ENCODE measurements at regions not wholly inside any gene's neighbourhood (a gene's known extent, or its start where the extent isn't known, plus 50 kb on each side); places are given as distances from the start of the nearest gene placed in this dataset.

DNA sequence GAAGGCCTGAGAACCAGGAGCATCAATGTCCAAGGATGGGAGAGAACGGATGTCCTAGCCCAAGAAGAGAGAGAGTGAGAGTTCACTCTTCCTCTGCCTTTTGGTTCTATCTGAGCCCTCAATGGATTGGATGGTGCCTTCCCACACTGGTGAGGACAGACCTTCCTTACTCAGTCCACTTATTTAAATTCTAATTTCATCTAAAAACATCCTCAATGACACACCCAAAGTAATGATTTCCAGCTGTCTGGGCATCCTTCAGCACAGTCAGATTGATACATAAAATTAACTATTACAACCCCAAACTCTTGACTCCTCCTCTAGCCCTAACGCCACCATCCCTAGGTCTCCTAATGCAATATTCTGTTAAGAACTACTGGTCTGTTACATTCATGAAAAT lies 122.0 kb downstream of the GAS1 start:
- Histone ChIP-seq H3K4me3 (ENCODE audit: control extremely low read depth in 1 of 5, extremely low read depth in 1 of 5, insufficient read depth in 1 of 5, low read depth in 2 of 5, low read length in 4 of 5) (no peak overlapping the region), H3K9ac (ENCODE audit: low read length) (no peak overlapping the region), H2AFZ (ENCODE audit: insufficient read depth, low read depth, low read length, poor library complexity, severe bottlenecking) (no peak overlapping the region), H3K27me3 (replicated peaks in 1 of 4; ENCODE audit: control extremely low read depth in 1 of 4, control insufficient read depth in 3 of 4, insufficient read depth in 4 of 4, low read length in 3 of 4) (no peaks in the 10 kb centered on the region), H3K9me3 (ENCODE audit: control extremely low read depth in 1 of 3, control insufficient read depth in 2 of 3, insufficient read depth in 1 of 3, low read length in 2 of 3) (peaks cover 0 to 3% (median 0%) of the 10 kb centered on the region in 3 donors), H3K36me3 (replicated peaks in 1 of 2; ENCODE audit: control extremely low read depth in 1 of 2, control insufficient read depth in 1 of 2, extremely low read depth in 1 of 2, insufficient read depth in 2 of 2, low read length in 1 of 2) (no peaks in the 10 kb centered on the region), H3K79me2 (ENCODE audit: control insufficient read depth, insufficient read depth, low read length) (no peaks in the 10 kb centered on the region), H3K4me2 (replicated peaks; ENCODE audit: low read depth, low read length, poor library complexity, severe bottlenecking) (no peak overlapping the region), H3K27ac (ENCODE audit: low read length in 2 of 2) (no peak overlapping the region), H4K20me1 (ENCODE audit: control insufficient read depth, insufficient read depth, low read length, poor library complexity, severe bottlenecking) (no peaks in the 10 kb centered on the region), H3K4me1 (ENCODE audit: control insufficient read depth in 2 of 2, insufficient read depth in 2 of 2, low read length in 2 of 2) (no peaks in the 10 kb centered on the region)
- Mint-ChIP-seq H3K4me1 (no peaks in the 10 kb centered on the region), H3K4me3 (no peak overlapping the region), H3K27me3 (no peaks in the 10 kb centered on the region), H3K27ac (no peak overlapping the region), H3K9me3 (ENCODE audit: insufficient read depth) (no peaks in the 10 kb centered on the region)
- intact Hi-C loops (cut with micrococcal nuclease): no loop called here
- ATAC-seq (ENCODE audit: low read depth): no peak
- WGBS (ENCODE audit: insufficient coverage): 86% methylated on average over 1 of the region's 2 CpGs
- TF ChIP-seq CTCF (IDR thresholded peaks at IDR 0.05) (no peak), EZH2 (IDR thresholded peaks at IDR 0.05; ENCODE audit: borderline replicate concordance, insufficient read depth, low read depth, low read length, poor library complexity, severe bottlenecking) (no peak)
- CTCF ChIA-PET: no interaction called here
- POLR2A ChIA-PET: no interaction called here
- no peak for DNase-seq

DNA sequence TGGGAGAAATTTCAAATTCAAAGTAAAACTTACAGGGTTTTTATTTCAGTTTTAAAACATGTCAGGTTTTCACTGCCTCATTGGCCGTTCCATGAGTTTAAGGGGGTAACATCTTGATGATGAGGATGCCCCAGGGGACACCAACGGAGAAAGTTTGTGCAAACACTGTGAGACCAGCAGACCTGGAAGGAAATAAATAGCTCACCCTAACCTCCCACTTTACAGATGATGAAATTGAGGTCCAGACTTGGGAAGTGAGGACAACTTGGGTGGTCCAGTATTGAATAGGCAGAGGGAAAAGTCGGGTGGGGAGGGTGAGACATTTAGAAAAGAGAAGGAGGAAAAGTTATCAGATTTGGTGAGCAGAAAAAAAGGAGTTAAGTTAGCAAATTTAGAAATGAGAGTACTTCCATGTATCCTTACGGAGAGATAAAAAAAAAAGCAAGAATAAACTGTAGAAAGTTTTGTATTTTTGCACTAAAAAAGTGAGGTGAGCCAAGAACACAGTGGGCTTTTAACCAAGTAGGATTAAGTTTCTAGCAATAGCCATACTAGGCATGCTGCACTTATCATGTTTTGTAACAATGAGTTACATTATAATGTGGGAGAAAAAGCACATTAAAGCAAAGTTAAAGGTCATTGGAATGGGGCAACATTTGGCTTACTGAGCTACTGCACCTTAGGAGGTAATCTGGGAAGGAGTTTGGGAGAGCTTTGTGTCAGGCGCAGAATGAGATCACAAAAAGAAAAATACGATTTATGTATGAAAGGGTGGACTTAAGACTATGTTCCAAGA lies 125.1 kb downstream of the GAS1 start:
- no peak for ATAC-seq (ENCODE audit: low read depth)
- no peaks in the 10 kb centered on the region for H3K4me1 ChIP-seq (ENCODE audit: control insufficient read depth in 2 of 2, insufficient read depth in 2 of 2, low read length in 2 of 2)
- peaks cover 0 to 18% (median 0%) of the 10 kb centered on the region in 3 donors for H3K9me3 ChIP-seq (ENCODE audit: control extremely low read depth in 1 of 3, control insufficient read depth in 2 of 3, insufficient read depth in 1 of 3, low read length in 2 of 3)
- no peak for DNase-seq
- H2AFZ ChIP-seq (ENCODE audit: insufficient read depth, low read depth, low read length, poor library complexity, severe bottlenecking): no peak overlapping the region
- H3K9ac ChIP-seq (ENCODE audit: low read length): no peak overlapping the region
- H3K27ac ChIP-seq (ENCODE audit: low read length in 2 of 2): no peak overlapping the region
- H3K4me3 ChIP-seq (ENCODE audit: control extremely low read depth in 1 of 5, extremely low read depth in 1 of 5, insufficient read depth in 1 of 5, low read depth in 2 of 5, low read length in 4 of 5): no peak overlapping the region
- no peak overlapping the region for H3K4me2 ChIP-seq (replicated peaks; ENCODE audit: low read depth, low read length, poor library complexity, severe bottlenecking)
- CTCF ChIA-PET: no interaction called here
- no peak overlapping the region for H3K4me3 Mint-ChIP-seq
- H3K27me3 Mint-ChIP-seq: no peaks in the 10 kb centered on the region
- H3K79me2 ChIP-seq (ENCODE audit: control insufficient read depth, insufficient read depth, low read length): no peaks in the 10 kb centered on the region
- no peak for TF ChIP-seq EZH2 (IDR thresholded peaks at IDR 0.05; ENCODE audit: borderline replicate concordance, insufficient read depth, low read depth, low read length, poor library complexity, severe bottlenecking)
- H3K27me3 ChIP-seq (replicated peaks in 1 of 4; ENCODE audit: control extremely low read depth in 1 of 4, control insufficient read depth in 3 of 4, insufficient read depth in 4 of 4, low read length in 3 of 4): no peaks in the 10 kb centered on the region
- no peaks in the 10 kb centered on the region for H3K36me3 ChIP-seq (replicated peaks in 1 of 2; ENCODE audit: control extremely low read depth in 1 of 2, control insufficient read depth in 1 of 2, extremely low read depth in 1 of 2, insufficient read depth in 2 of 2, low read length in 1 of 2)
- H4K20me1 ChIP-seq (ENCODE audit: control insufficient read depth, insufficient read depth, low read length, poor library complexity, severe bottlenecking): no peaks in the 10 kb centered on the region
- POLR2A ChIA-PET: no interaction called here
- intact Hi-C loops (cut with micrococcal nuclease): no loop called here
- no peak overlapping the region for H3K27ac Mint-ChIP-seq
- no peaks in the 10 kb centered on the region for H3K4me1 Mint-ChIP-seq
- H3K9me3 Mint-ChIP-seq (ENCODE audit: insufficient read depth): no peaks in the 10 kb centered on the region
- 31% methylated on average over 3 of the region's 6 CpGs for WGBS (ENCODE audit: insufficient coverage)
